HUES64 (cell line): ENCODE measurements at regions not wholly inside any gene's neighbourhood (a gene's known extent, or its start where the extent isn't known, plus 50 kb on each side); places are given as distances from the start of the nearest gene placed in this dataset.
"Not testable (repeated sequence)": the region's sequence is repeated elsewhere in the genome, so short reads cannot be mapped to it uniquely, and the experiment has no call there.

Source experiments
- H3K27ac ChIP-seq: 2 replicates; pipeline ENCODE4 v1.7.0; 2013; ENCODE audit warnings: low read depth, low read length, inconsistent platforms
- H3K27me3 ChIP-seq: 2 replicates; pipeline ENCODE4 v1.6.1; 2013; ENCODE audit warnings: mild to moderate bottlenecking, low read length; ENCODE audit not compliant: insufficient read depth
- H3K36me3 ChIP-seq: 2 replicates; pipeline ENCODE4 v1.6.1; 2013; ENCODE audit warnings: mild to moderate bottlenecking, low read length; ENCODE audit not compliant: insufficient read depth
- H3K4me1 ChIP-seq: 2 replicates; pipeline ENCODE4 v1.6.1; 2013; ENCODE audit warnings: mild to moderate bottlenecking, low read length, moderate library complexity; ENCODE audit not compliant: insufficient read depth
- H3K4me3 ChIP-seq: 2 replicates; pipeline ENCODE4 v1.5.1; 2013; ENCODE audit warnings: mild to moderate bottlenecking, low read length, moderate library complexity
- H3K9ac ChIP-seq: 2 replicates; pipeline ENCODE4 v1.6.1; 2013; ENCODE audit warnings: mild to moderate bottlenecking, low read depth, low read length
- H3K9me3 ChIP-seq: 2 replicates; pipeline ENCODE4 v1.6.1; 2013; ENCODE audit warnings: low read depth, low read length; ENCODE audit not compliant: insufficient read depth
- WGBS: fragments of 150-250, 120-280 bp; methylation state at CpG from one replicate; pipeline ENCODE4 v1.1.7; 2013; ENCODE audit warnings: missing lambda C conversion rate; 5-methylcytosine and 5-hydroxymethylcytosine counted together

DNA sequence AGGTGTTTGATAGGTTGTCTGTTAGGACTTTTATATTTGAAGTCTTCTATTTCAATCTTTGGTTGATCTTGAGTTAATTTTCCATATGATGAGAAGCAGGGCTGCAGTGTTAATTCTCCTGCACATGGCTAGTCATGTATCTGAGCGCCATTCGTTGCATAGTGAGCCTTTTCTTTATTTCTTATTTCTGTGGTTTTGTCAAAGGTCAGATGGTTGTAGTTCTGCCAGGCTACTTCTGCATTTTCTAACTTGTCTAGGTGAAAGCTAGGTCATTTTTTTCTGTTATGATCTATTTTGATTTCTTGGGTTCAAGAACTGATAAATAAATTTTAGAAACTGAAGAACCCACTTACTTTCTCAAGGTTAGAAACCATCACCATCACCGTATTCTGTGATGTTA lies 56.7 kb downstream of the CCDC74A start:
- H3K9ac ChIP-seq = no peak overlapping the region
- no peaks in the 10 kb centered on the region for H3K27me3 ChIP-seq
- no peaks in the 10 kb centered on the region for H3K36me3 ChIP-seq
- no peak overlapping the region for H3K4me3 ChIP-seq
- H3K27ac ChIP-seq = no peak overlapping the region
- H3K4me1 ChIP-seq = no peaks in the 10 kb centered on the region
- WGBS = 98% methylated on average over 2 of the region's 3 CpGs
- no peaks in the 10 kb centered on the region for H3K9me3 ChIP-seq

DNA sequence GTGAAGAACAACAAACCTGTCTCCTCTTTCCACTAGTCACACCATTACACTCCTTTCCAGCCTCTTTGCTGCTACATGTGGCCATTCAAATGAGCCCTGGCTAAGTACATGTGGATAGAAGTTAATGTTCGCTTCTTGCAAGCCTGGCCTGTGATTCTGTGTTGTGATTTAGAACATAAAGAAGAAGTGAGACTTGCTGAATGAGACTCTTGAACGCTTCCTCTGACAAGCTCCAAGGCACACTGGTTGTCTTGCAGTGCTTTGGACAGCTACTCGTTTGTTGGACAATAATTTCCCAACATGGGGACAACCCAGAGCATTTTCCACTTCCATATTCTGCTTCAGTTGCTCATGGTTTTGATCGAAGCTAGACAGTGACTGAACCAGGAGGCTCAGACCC lies 57.3 kb downstream of the CCDC74A start:
- Histone ChIP-seq H3K4me3 (no peak overlapping the region), H3K27me3 (no peaks in the 10 kb centered on the region), H3K9me3 (no peaks in the 10 kb centered on the region), H3K27ac (no peak overlapping the region), H3K36me3 (no peaks in the 10 kb centered on the region), H3K4me1 (no peaks in the 10 kb centered on the region), H3K9ac (no peak overlapping the region)
- WGBS = 94% methylated on average over 4 of the region's 4 CpGs

GRCh38 chr2:131588152-131588873 lies 60.6 kb downstream of the CCDC74A start:
- Histone ChIP-seq H3K36me3 (no peaks in the 10 kb centered on the region), H3K4me3 (no peak overlapping the region), H3K9me3 (no peaks in the 10 kb centered on the region), H3K4me1 (no peaks in the 10 kb centered on the region), H3K27ac (no peak overlapping the region), H3K9ac (no peak overlapping the region), H3K27me3 (no peaks in the 10 kb centered on the region)
- WGBS = 86% methylated on average over 4 of the region's 5 CpGs

GRCh38 chr2:131589126-131589525 lies 61.4 kb downstream of the CCDC74A start:
- H3K36me3 ChIP-seq, H3K9ac ChIP-seq, H3K4me1 ChIP-seq, H3K9me3 ChIP-seq, H3K27ac ChIP-seq, H3K4me3 ChIP-seq, H3K27me3 ChIP-seq: not testable (repeated sequence)
- WGBS = 95% methylated on average over 6 of the region's 6 CpGs

DNA sequence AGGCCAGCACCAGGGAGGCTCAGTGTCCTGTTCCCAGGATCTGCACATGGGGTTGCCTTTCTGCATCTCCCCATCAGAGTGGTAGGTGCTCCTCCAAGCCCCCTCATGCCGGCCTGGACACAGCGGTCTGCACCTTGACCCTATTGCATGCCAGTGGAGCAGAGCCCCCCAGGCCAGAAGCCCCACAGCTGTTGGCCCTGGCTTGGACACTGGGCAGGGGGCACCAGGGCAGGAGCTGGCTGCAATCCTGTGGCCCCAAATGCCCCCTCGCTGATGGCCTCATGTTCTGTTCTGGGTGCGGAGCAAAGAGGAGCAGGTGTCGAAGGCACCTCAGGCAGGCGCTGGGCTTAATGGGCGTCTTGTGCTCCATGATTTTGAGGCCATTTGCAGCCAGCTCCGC lies 62.7 kb downstream of the CCDC74A start:
- Histone ChIP-seq H3K9ac (no peak overlapping the region), H3K4me1 (no peaks in the 10 kb centered on the region), H3K27ac (no peak overlapping the region), H3K36me3 (no peaks in the 10 kb centered on the region), H3K4me3 (no peak overlapping the region), H3K27me3 (no peaks in the 10 kb centered on the region), H3K9me3 (no peaks in the 10 kb centered on the region)
- 93% methylated on average over 8 of the region's 8 CpGs for WGBS

GRCh38 chr2:131590896-131591295 lies 63.2 kb downstream of the CCDC74A start:
- Histone ChIP-seq H3K27ac (no peak overlapping the region), H3K36me3 (no peaks in the 10 kb centered on the region), H3K4me1 (no peaks in the 10 kb centered on the region), H3K9me3 (no peaks in the 10 kb centered on the region), H3K9ac (no peak overlapping the region), H3K27me3 (no peaks in the 10 kb centered on the region), H3K4me3 (no peak overlapping the region)
- 91% methylated on average over 39 of the region's 39 CpGs for WGBS

GRCh38 chr2:131596561-131596960 lies 68.9 kb downstream of the CCDC74A start:
- H3K4me3 ChIP-seq, H3K27me3 ChIP-seq, H3K4me1 ChIP-seq, H3K27ac ChIP-seq, H3K36me3 ChIP-seq, H3K9ac ChIP-seq, H3K9me3 ChIP-seq: not testable (repeated sequence)
- WGBS = 89% methylated on average over 1 of the region's 5 CpGs

- not testable (repeated sequence) for H3K27ac ChIP-seq, H3K9me3 ChIP-seq, H3K4me1 ChIP-seq, H3K4me3 ChIP-seq, H3K27me3 ChIP-seq, H3K9ac ChIP-seq, H3K36me3 ChIP-seq
- 70% methylated on average over 2 of the region's 5 CpGs for WGBS
Measured at GRCh38 chr2:131602444-131602843, 74.8 kb downstream of the CCDC74A start.

- not testable (repeated sequence) for H3K4me3 ChIP-seq, H3K4me1 ChIP-seq, H3K9ac ChIP-seq, H3K36me3 ChIP-seq, H3K9me3 ChIP-seq, H3K27ac ChIP-seq, H3K27me3 ChIP-seq
- 100% methylated on average over 1 of the region's 2 CpGs for WGBS
Measured at GRCh38 chr2:131604652-131605051, 77.0 kb downstream of the CCDC74A start.

DNA sequence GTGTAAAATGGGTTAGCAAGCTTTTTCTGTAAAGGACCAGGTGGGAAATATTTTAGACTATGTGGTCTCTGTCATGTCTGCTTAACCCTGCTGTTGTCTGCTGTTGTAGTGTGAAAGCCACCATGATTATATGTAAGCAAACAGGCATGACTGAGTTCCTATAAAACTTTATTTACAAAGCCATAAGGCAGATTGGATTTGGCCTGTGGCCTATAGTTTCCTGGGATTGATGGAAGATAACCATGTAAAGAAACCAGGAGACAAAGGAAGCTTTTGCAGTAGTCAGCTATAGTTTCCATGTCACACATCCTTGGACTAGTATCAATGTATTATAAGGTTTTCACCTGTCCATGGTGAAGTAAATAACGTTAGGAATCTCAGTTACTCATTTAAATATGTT lies 78.7 kb downstream of the CCDC74A start:
- not testable (repeated sequence) for H3K27ac ChIP-seq, H3K4me1 ChIP-seq
- 100% methylated on average over 1 of the region's 1 CpG for WGBS

GRCh38 chr2:131607056-131607455 lies 79.4 kb downstream of the CCDC74A start:
- H3K27ac ChIP-seq, H3K4me3 ChIP-seq, H3K4me1 ChIP-seq, H3K9me3 ChIP-seq, H3K9ac ChIP-seq, H3K27me3 ChIP-seq, H3K36me3 ChIP-seq: not testable (repeated sequence)
- 90% methylated on average over 5 of the region's 5 CpGs for WGBS

More for the DNA sequence above, 78.7 kb downstream of the CCDC74A start:
- not testable (repeated sequence) for H3K27me3 ChIP-seq, H3K9me3 ChIP-seq, H3K9ac ChIP-seq, H3K4me3 ChIP-seq, H3K36me3 ChIP-seq

DNA sequence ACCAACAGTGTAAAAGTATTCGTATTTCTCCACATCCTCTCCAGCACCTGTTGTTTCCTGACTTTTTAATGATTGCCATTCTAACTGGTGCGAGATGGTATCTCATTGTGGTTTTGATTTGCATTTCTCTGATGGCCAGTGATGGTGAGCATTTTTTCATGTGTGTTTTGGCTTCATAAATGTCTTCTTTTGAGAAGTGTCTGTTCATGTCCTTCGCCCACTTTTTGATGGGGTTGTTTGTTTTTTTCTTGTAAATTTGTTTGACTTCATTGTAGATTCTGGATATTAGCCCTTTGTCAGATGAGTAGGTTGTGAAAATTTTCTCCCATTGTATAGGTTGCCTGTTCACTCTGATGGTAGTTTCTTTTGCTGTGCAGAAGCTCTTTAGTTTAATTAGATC lies 86.9 kb downstream of the CCDC74A start:
- not testable (repeated sequence) for H3K36me3 ChIP-seq, H3K4me3 ChIP-seq, H3K27me3 ChIP-seq, H3K4me1 ChIP-seq, H3K9ac ChIP-seq, H3K9me3 ChIP-seq, H3K27ac ChIP-seq
- 81% methylated on average over 1 of the region's 3 CpGs for WGBS
